PC-9 (cell line): ENCODE measurements at regions not wholly inside any gene's neighbourhood (a gene's known extent, or its start where the extent isn't known, plus 50 kb on each side); places are given as distances from the start of the nearest gene placed in this dataset.
"Not testable (repeated sequence)": the region's sequence is repeated elsewhere in the genome, so short reads cannot be mapped to it uniquely, and the experiment has no call there.

ENCODE experiments used
- BruUV-seq: library from RNA; stranded (reverse); fragments of 400-500 nt; replicated peaks from 2 replicates; lab custom pipeline; 2021; lab: Mats Ljungman, UMichigan
- CTCF ChIA-PET: fragments of 300-600 bp; sonication (Branson Sonifier 250); formaldehyde crosslinking; loops from one replicate; lab custom pipeline; 2022; ENCODE audit warnings: antibody characterized with exemption; lab: Charles Lee
- POLR2A ChIA-PET: fragments of 300-600 bp; sonication (Branson Sonifier 250); formaldehyde crosslinking; loops from one replicate; lab custom pipeline; 2022; ENCODE audit warnings: antibody characterized with exemption; ENCODE audit not compliant: unreplicated experiment; lab: Charles Lee
- DNase-seq, 2 experiments: peaks; one replicate each; pipeline versions ENCODE4 v3.0.0 to v3.0.0-alpha.2; 2015 to 2022; ENCODE audit warnings: mixed read lengths in 1 of 2
- H2AFZ ChIP-seq: fragments of 200-600 bp; sonication (generic); 2 replicates; pipeline ENCODE4 v1.8.1; 2017; ENCODE audit warnings: antibody characterized with exemption
- H3F3A ChIP-seq: fragments of 200-600 bp; sonication (generic); 2 replicates; pipeline ENCODE4 v1.8.1; 2017; ENCODE audit warnings: antibody characterized with exemption, mild to moderate bottlenecking, low read depth; ENCODE audit not compliant: insufficient read depth
- H3K27ac ChIP-seq: fragments of 200-600 bp; sonication (generic); 2 replicates; pipeline ENCODE4 v1.6.1; 2016; ENCODE audit warnings: mixed run types
- H3K27me3 ChIP-seq: fragments of 200-600 bp; sonication (generic); 2 replicates; pipeline ENCODE4 v1.6.1; 2016; ENCODE audit warnings: low read depth, mixed run types; ENCODE audit not compliant: insufficient read depth
- H3K36me3 ChIP-seq: fragments of 200-600 bp; sonication (generic); 2 replicates; pipeline ENCODE4 v1.6.1; 2016; ENCODE audit warnings: low read depth, mixed run types
- H3K4me1 ChIP-seq: fragments of 200-600 bp; sonication (generic); replicated peaks from 2 replicates; pipeline ENCODE4 v1.6.1; 2016; ENCODE audit warnings: mixed run types; ENCODE audit not compliant: insufficient read depth
- H3K4me2 ChIP-seq: fragments of 200-600 bp; sonication (generic); 2 replicates; pipeline ENCODE4 v1.6.1; 2017; ENCODE audit warnings: mixed run types
- H3K4me3 ChIP-seq: fragments of 200-600 bp; sonication (generic); 2 replicates; pipeline ENCODE4 v1.6.1; 2016; ENCODE audit warnings: mixed run types
- H3K79me2 ChIP-seq: fragments of 200-600 bp; sonication (generic); 2 replicates; pipeline ENCODE4 v1.6.1; 2017; ENCODE audit warnings: low read depth, mixed run types
- H3K9me2 ChIP-seq: fragments of 200-600 bp; sonication (generic); 2 replicates; pipeline ENCODE4 v1.8.1; 2017; ENCODE audit warnings: mild to moderate bottlenecking; ENCODE audit not compliant: insufficient read depth
- H3K9me3 ChIP-seq: fragments of 200-600 bp; sonication (generic); 2 replicates; pipeline ENCODE4 v1.8.1; 2016; ENCODE audit warnings: low read depth; ENCODE audit not compliant: insufficient read depth
- H4K20me1 ChIP-seq: fragments of 200-600 bp; sonication (generic); 2 replicates; pipeline ENCODE4 v1.8.1; 2017; ENCODE audit not compliant: insufficient read depth
- EZH2 ChIP-seq: fragments of 200-600 bp; sonication (generic); IDR thresholded peaks from 2 replicates; pipeline ENCODE4 v1.8.0; 2017; ENCODE audit warnings: antibody characterized with exemption, low read depth
- intact Hi-C: fragments of 100-400 bp; cut with micrococcal nuclease; formaldehyde crosslinking; loops from one replicate; pipeline ENCODE4 v1.10.0; 2022; ENCODE audit not compliant: unreplicated experiment
- TF ChIP-seq, protein P1 (sequence below): fragments of 200-600 bp; sonication (generic); conservative IDR thresholded peaks from 2 replicates; pipeline ENCODE4 v1.6.1; 2017; ENCODE audit warnings: mixed run types, antibody characterized with exemption, mild to moderate bottlenecking, moderate library complexity

DNA sequence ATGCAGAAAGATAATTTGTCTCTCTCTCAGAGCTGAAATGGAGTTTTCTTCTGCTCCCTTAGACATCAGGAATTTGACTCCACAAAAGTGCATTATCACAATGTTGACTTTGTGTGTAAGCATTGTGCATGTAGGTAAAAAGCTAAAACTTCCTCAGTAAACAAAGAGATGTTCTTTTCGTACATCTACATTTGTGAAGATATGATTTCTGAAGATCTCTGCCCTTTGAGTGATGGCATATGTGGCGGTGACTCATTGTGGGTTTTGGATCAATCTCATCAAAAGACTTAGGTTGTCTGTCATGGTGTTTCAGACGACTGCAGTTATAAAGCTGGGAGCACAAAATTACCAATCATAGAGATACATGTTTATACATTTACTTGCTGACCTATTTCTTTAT lies 411.4 kb upstream of the LMO3 start:
- Histone ChIP-seq H4K20me1 (no peaks in the 10 kb centered on the region), H3K9me3 (no peaks in the 10 kb centered on the region), H3K4me3 (no peak overlapping the region), H2AFZ (no peak overlapping the region), H3K4me1 (no peaks in the 10 kb centered on the region), H3K27me3 (no peaks in the 10 kb centered on the region), H3F3A (no peaks in the 10 kb centered on the region), H3K9me2 (no peaks in the 10 kb centered on the region), H3K79me2 (no peaks in the 10 kb centered on the region), H3K27ac (no peak overlapping the region), H3K4me2 (no peak overlapping the region), H3K36me3 (no peaks in the 10 kb centered on the region)
- BruUV-seq, result no TSS peak
- ChIA-PET CTCF (no interaction called here), POLR2A (no interaction called here)
- no peak for DNase-seq
- intact Hi-C loops, result no loop called here
- TF ChIP-seq, protein P1, sequence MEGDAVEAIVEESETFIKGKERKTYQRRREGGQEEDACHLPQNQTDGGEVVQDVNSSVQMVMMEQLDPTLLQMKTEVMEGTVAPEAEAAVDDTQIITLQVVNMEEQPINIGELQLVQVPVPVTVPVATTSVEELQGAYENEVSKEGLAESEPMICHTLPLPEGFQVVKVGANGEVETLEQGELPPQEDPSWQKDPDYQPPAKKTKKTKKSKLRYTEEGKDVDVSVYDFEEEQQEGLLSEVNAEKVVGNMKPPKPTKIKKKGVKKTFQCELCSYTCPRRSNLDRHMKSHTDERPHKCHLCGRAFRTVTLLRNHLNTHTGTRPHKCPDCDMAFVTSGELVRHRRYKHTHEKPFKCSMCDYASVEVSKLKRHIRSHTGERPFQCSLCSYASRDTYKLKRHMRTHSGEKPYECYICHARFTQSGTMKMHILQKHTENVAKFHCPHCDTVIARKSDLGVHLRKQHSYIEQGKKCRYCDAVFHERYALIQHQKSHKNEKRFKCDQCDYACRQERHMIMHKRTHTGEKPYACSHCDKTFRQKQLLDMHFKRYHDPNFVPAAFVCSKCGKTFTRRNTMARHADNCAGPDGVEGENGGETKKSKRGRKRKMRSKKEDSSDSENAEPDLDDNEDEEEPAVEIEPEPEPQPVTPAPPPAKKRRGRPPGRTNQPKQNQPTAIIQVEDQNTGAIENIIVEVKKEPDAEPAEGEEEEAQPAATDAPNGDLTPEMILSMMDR, result no peak
- no peak for TF ChIP-seq EZH2

DNA sequence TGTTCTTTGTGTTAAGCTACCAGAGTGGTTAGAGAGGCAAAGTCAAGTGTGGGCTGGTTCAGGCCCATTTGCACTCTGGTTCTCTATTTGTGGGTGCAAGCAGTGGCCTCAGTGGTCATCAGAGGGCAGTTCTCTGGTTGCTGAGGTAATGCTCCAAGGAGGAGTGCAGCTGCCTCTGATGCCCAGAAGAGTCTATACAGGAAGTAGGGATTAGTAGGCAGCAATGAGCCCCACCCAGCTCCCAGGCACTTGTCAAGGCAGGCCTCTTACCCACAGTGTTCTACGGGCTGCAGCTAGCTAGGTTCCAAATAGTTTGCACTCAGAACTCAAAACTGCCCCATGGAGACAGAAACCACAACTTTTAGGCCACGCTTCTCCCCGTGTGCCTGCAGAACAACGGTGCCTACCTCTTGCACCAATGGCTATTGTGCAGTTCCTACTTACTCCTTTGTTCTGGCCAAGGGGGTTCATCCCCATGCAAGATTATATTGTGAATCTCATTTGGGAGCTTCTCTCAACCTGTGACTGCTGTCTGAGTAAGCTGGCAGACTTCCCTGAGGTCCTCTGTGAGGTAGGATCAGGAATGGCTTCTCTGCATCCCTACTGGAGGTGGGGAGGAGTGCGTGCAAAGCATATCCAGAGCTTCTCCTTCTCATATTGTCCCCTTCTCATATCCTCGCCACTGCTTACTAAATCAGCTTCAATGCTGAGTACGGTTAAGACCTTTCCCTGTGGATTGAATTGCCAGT lies 410.3 kb upstream of the LMO3 start:
- Histone ChIP-seq H3K27ac (no peak overlapping the region), H3F3A (no peaks in the 10 kb centered on the region), H3K4me3 (no peak overlapping the region), H3K9me3 (no peaks in the 10 kb centered on the region), H3K4me2 (no peak overlapping the region), H4K20me1 (no peaks in the 10 kb centered on the region), H3K79me2 (no peaks in the 10 kb centered on the region), H3K9me2 (no peaks in the 10 kb centered on the region), H3K4me1 (no peaks in the 10 kb centered on the region), H2AFZ (no peak overlapping the region), H3K27me3 (no peaks in the 10 kb centered on the region), H3K36me3 (no peaks in the 10 kb centered on the region)
- POLR2A ChIA-PET, result no interaction called here
- intact Hi-C loops, result no loop called here
- no TSS peak for BruUV-seq
- no peak for TF ChIP-seq EZH2
- TF ChIP-seq, protein P1, result no peak
- CTCF ChIA-PET, result no interaction called here
- no peak for DNase-seq

DNA sequence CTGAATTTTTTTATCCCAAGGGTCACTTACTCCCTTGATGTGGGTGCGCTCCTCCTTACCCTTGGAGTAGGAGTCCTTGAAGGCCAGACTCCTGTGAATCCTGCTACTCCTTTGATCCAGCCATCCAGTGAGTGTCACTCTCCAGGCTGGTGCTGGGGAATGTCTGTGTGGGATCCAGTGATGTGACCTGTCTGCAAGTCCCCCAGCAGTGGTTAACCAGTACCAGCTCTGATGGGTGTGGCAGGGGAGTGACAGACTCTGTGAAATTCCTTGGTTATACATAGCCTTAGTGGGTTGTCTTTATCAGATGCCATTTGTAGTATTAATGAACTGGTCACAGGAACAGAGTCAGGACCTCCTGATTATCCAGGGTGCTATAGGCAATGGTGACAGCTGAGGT lies 409.5 kb upstream of the LMO3 start:
- no peak for TF ChIP-seq EZH2
- TF ChIP-seq, protein P1, result no peak
- Histone ChIP-seq H3K36me3 (no peaks in the 10 kb centered on the region), H3K9me2 (no peaks in the 10 kb centered on the region), H3K9me3 (no peaks in the 10 kb centered on the region), H3K27ac (no peak overlapping the region), H3K79me2 (no peaks in the 10 kb centered on the region), H3F3A (no peaks in the 10 kb centered on the region), H3K27me3 (no peaks in the 10 kb centered on the region), H2AFZ (no peak overlapping the region), H3K4me3 (no peak overlapping the region), H3K4me2 (no peak overlapping the region), H3K4me1 (no peaks in the 10 kb centered on the region), H4K20me1 (no peaks in the 10 kb centered on the region)
- POLR2A ChIA-PET, result no interaction called here
- CTCF ChIA-PET, result no interaction called here
- intact Hi-C loops, result no loop called here
- no peak for DNase-seq
- BruUV-seq, result no TSS peak

DNA sequence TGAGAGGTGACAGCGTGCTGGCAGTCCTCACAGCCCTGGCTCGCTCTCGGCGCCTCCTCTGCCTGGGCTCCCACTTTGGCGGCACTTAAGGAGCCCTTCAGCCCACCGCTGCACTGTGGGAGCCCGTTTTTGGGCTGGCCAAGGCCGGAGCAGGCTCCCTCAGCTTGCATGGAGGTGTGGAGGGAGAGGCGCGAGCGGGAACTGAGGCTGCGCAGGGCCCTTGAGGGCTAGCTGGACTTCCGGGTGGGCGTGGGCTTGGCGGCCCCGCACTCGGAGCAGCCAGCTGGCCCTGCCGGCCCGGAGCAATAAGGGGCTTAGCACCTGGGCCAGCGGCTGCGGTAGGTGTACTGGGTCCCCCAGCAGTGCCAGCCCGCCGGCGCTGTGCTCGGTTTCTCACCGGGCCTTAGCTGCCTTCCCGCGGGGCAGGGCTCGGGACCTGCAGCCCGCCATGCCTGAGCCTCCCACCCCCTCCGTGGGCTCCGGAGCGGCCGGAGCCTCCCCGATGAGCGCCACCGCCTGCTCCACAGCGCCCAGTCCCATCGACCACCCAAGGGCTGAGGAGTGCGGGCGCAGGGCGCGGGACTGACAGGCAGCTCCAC lies 401.6 kb upstream of the LMO3 start:
- not testable (repeated sequence) for DNase-seq, H3K27me3 ChIP-seq

DNA sequence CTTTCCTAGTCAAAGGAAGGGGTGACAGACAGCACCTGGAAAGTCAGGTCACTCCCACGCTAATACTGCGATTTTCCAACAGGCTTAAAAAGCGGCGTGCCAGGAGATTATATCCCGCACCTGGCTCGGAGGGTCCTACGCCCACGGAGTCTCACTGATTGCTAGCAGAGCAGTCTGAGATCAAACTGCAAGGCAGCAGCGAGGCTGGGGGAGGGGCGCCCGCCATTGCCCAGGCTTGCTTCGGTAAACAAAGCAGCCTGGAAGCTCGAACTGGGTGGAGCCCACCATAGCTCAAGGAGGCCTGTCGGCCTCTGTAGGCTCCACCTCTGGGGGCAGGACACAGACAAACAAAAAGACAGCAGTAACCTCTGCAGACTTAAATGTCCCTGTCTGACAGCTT lies 392.6 kb upstream of the LMO3 start:
- H3K79me2 ChIP-seq, H3K36me3 ChIP-seq, BruUV-seq, H3K4me1 ChIP-seq, H3K27ac ChIP-seq, H3K9me2 ChIP-seq, H3K4me3 ChIP-seq, H3K27me3 ChIP-seq, H3K4me2 ChIP-seq, H2AFZ ChIP-seq, H4K20me1 ChIP-seq, DNase-seq, intact Hi-C loops, POLR2A ChIA-PET, H3K9me3 ChIP-seq, CTCF ChIA-PET, H3F3A ChIP-seq: not testable (repeated sequence)

More for the DNA sequence above, 401.6 kb upstream of the LMO3 start:
- CTCF ChIA-PET, H3K27ac ChIP-seq, H3K36me3 ChIP-seq, H3K4me3 ChIP-seq, H3K4me1 ChIP-seq, H3K9me3 ChIP-seq, H3K4me2 ChIP-seq, H4K20me1 ChIP-seq, H3F3A ChIP-seq, intact Hi-C loops, H3K9me2 ChIP-seq, H2AFZ ChIP-seq, POLR2A ChIA-PET, H3K79me2 ChIP-seq, BruUV-seq: not testable (repeated sequence)
